ENCODE measurements at regions not wholly inside any gene's neighbourhood (a gene's known extent, or its start where the extent isn't known, plus 50 kb on each side); places are given as distances from the start of the nearest gene placed in this dataset.

DNA sequence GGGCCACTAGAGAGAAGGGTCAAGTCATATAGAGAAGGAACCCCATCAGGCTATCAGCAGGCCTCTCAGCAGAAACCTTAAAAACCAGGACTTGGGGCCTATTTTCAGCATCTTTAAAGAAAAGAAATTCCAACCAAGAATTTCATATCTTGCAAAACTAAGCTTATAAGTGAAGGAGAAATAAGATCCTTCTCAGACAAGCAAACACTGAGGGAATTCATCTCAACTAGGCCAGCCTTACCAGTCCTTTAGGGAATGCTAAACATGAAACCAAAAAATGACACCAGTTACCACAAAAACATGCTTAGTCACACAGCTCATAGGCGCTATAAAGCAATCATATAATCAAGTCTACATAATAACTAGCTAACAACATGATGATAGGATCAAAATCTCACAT, 407.1 kb downstream of the LRRC70 start:
- TF ChIP-seq, protein P1, sequence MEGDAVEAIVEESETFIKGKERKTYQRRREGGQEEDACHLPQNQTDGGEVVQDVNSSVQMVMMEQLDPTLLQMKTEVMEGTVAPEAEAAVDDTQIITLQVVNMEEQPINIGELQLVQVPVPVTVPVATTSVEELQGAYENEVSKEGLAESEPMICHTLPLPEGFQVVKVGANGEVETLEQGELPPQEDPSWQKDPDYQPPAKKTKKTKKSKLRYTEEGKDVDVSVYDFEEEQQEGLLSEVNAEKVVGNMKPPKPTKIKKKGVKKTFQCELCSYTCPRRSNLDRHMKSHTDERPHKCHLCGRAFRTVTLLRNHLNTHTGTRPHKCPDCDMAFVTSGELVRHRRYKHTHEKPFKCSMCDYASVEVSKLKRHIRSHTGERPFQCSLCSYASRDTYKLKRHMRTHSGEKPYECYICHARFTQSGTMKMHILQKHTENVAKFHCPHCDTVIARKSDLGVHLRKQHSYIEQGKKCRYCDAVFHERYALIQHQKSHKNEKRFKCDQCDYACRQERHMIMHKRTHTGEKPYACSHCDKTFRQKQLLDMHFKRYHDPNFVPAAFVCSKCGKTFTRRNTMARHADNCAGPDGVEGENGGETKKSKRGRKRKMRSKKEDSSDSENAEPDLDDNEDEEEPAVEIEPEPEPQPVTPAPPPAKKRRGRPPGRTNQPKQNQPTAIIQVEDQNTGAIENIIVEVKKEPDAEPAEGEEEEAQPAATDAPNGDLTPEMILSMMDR (IDR thresholded peaks at IDR 0.05), result no peak
- TF ChIP-seq EP300 (IDR thresholded peaks at IDR 0.05; ENCODE audit: low read depth), result no peak
- no peak for TF ChIP-seq POLR2AphosphoS5 (IDR thresholded peaks at IDR 0.05)
- no peak for TF ChIP-seq POLR2A (IDR thresholded peaks at IDR 0.05)

All from transverse colon (tissue), 4 donors.